HEK293T (cell line): ENCODE measurements at regions not wholly inside any gene's neighbourhood (a gene's known extent, or its start where the extent isn't known, plus 50 kb on each side); places are given as distances from the start of the nearest gene placed in this dataset.
"Not testable (repeated sequence)": the region's sequence is repeated elsewhere in the genome, so short reads cannot be mapped to it uniquely, and the experiment has no call there.

Experiments used
- ARNT ChIP-seq: fragments of 450-650 bp; IDR thresholded peaks from 2 replicates; pipeline ENCODE4 v1.6.1; 2017; ENCODE audit warnings: mild to moderate bottlenecking
- BHLHE40 ChIP-seq: fragments of 450-650 bp; IDR thresholded peaks from 2 replicates; pipeline ENCODE4 v1.6.1; 2016; ENCODE audit warnings: mild to moderate bottlenecking, moderate library complexity, borderline replicate concordance
- CTBP1 ChIP-seq: fragments of 450-650 bp; IDR thresholded peaks from 2 replicates; pipeline ENCODE4 v1.6.1; 2016; ENCODE audit warnings: borderline replicate concordance
- ELF4 ChIP-seq: fragments of 450-650 bp; IDR thresholded peaks from 2 replicates; pipeline ENCODE4 v1.6.1; 2017; ENCODE audit warnings: antibody characterized with exemption
- FOXA1 ChIP-seq: fragments of 450-650 bp; IDR thresholded peaks from 2 replicates; pipeline ENCODE4 v1.6.1; 2016; ENCODE audit warnings: mild to moderate bottlenecking
- HDGF ChIP-seq: fragments of 450-650 bp; IDR thresholded peaks from 2 replicates; pipeline ENCODE4 v1.6.1; 2017; ENCODE audit warnings: antibody characterized with exemption, borderline replicate concordance
- L3MBTL2 ChIP-seq: fragments of 450-650 bp; conservative IDR thresholded peaks from 2 replicates; pipeline ENCODE4 v1.6.1; 2016; ENCODE audit warnings: mild to moderate bottlenecking
- NFRKB ChIP-seq: fragments of 450-650 bp; IDR thresholded peaks from 2 replicates; pipeline ENCODE4 v1.6.1; 2016; ENCODE audit warnings: mild to moderate bottlenecking, moderate library complexity
- SP1 ChIP-seq: fragments of 450-650 bp; IDR thresholded peaks from 2 replicates; pipeline ENCODE4 v1.6.1; 2017
- SUZ12 ChIP-seq: fragments of 450-650 bp; IDR thresholded peaks from 2 replicates; pipeline ENCODE4 v1.6.1; 2016; ENCODE audit warnings: mild to moderate bottlenecking
- TARDBP ChIP-seq: fragments of 450-650 bp; IDR thresholded peaks from 2 replicates; pipeline ENCODE4 v1.6.1; 2016
- ZNF384 ChIP-seq: fragments of 450-650 bp; IDR thresholded peaks from 2 replicates; pipeline ENCODE4 v1.6.1; 2016
- TF ChIP-seq, protein P1 (sequence below): fragments of 450-650 bp; IDR thresholded peaks from 2 replicates; pipeline ENCODE4 v1.6.1; 2016

DNA sequence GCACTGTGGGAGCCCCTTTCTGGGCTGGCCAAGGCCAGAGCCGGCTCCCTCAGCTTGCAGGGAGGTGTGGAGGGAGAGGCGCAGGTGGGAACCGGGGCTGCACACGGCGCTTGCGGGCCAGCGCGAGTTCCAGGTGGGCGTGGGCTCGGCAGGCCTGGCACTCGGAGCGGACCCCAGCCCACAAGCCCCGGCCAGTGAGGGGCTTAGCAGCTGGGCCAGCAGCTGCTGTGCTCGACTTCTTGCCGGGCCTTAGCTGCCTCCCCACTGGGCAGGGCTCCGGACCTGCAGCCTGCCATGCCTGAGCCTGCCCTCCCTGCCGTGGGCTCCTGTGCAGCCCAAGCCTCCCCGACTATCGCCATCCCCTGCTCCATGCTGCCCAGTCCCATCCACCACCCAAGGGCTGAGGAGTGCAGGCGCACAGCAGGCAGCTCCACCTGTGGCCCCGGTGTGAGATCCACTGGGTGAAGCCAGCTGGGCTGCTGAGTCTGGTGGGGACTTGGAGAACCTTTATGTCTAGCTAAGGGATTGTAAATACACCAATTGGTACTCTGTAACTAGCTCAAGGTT lies 61.9 kb downstream of the OXSM start:
- not testable (repeated sequence) for TF ChIP-seq NFRKB, SUZ12, ARNT, SP1, ELF4, ZNF384, L3MBTL2, HDGF, TARDBP, BHLHE40, FOXA1, CTBP1
- TF ChIP-seq, protein P1, sequence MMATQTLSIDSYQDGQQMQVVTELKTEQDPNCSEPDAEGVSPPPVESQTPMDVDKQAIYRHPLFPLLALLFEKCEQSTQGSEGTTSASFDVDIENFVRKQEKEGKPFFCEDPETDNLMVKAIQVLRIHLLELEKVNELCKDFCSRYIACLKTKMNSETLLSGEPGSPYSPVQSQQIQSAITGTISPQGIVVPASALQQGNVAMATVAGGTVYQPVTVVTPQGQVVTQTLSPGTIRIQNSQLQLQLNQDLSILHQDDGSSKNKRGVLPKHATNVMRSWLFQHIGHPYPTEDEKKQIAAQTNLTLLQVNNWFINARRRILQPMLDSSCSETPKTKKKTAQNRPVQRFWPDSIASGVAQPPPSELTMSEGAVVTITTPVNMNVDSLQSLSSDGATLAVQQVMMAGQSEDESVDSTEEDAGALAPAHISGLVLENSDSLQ: not testable (repeated sequence)
